Tibial nerve (tissue), 3 donors: ENCODE measurements at regions not wholly inside any gene's neighbourhood (a gene's known extent, or its start where the extent isn't known, plus 50 kb on each side); places are given as distances from the start of the nearest gene placed in this dataset.

Experiments
- CTCF ChIP-seq, 5 experiments: fragments of 200-600 bp in 3 of 5; fragments of 450-650 bp in 2 of 5; sonication (generic) in 3 of 5; IDR thresholded peaks; one replicate each; pipeline ENCODE4 v1.5.1; 2016 to 2019; ENCODE audit warnings: antibody characterized with exemption in 5 of 5, mild to moderate bottlenecking in 3 of 5, moderate library complexity in 2 of 5
- POLR2A ChIP-seq, 2 donors: fragments of 450-650 bp; IDR thresholded peaks; one replicate each; pipeline ENCODE4 v1.6.1; 2017; ENCODE audit warnings: antibody characterized with exemption in 2 of 2, mild to moderate bottlenecking in 2 of 2, moderate library complexity in 2 of 2

DNA sequence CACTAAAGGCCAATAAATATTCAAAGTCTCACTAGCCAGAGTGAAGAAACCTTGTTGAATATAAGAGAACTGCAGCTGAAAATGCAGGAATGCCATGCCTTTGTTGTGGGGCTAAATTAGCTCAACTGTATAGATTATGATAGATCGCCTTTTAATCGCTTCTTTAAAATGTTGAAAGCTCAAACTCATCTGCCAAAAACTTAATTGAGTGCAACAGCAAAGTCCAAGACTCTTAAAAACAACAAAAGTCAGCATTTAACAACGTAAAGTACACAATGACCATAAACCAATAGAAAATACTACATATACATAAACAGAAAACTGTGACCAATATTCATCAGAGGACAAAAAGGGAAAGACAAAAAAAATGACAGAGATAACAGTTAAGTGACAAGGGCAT, 585.0 kb upstream of the CDH6 start:
- TF ChIP-seq POLR2A (IDR thresholded peaks at IDR 0.05) (no peak), CTCF (IDR thresholded peaks at IDR 0.05) (no peak)
